ENCODE measurements at regions not wholly inside any gene's neighbourhood (a gene's known extent, or its start where the extent isn't known, plus 50 kb on each side); places are given as distances from the start of the nearest gene placed in this dataset.

GRCh38 chr6:11363881-11364576 is 131.6 kb upstream of the NEDD9 start:
- Histone ChIP-seq H3K4me3 (ENCODE audit: low read depth in 1 of 2, low read length in 2 of 2) (no peak overlapping the region), H3K9me3 (ENCODE audit: low read length) (no peaks in the 10 kb centered on the region), H3K27me3 (ENCODE audit: control insufficient read depth in 1 of 2, insufficient read depth in 2 of 2, low read length in 2 of 2) (no peaks in the 10 kb centered on the region), H3K4me1 (ENCODE audit: insufficient read depth, low read length) (no peaks in the 10 kb centered on the region), H3K9ac (ENCODE audit: low read length) (no peak overlapping the region), H3K27ac (ENCODE audit: low read depth, low read length) (no peak overlapping the region), H3K36me3 (ENCODE audit: insufficient read depth, low read length) (no peaks in the 10 kb centered on the region)

GRCh38 chr6:11362564-11362963 is 130.1 kb upstream of the NEDD9 start:
- H3K36me3 ChIP-seq (ENCODE audit: insufficient read depth, low read length): no peaks in the 10 kb centered on the region
- no peak overlapping the region for H3K9ac ChIP-seq (ENCODE audit: low read length)
- no peaks in the 10 kb centered on the region for H3K9me3 ChIP-seq (ENCODE audit: low read length)
- H3K27me3 ChIP-seq (ENCODE audit: control insufficient read depth in 1 of 2, insufficient read depth in 2 of 2, low read length in 2 of 2): no peaks in the 10 kb centered on the region
- no peak overlapping the region for H3K27ac ChIP-seq (ENCODE audit: low read depth, low read length)
- H3K4me3 ChIP-seq (ENCODE audit: low read depth in 1 of 2, low read length in 2 of 2): no peak overlapping the region
- no peaks in the 10 kb centered on the region for H3K4me1 ChIP-seq (ENCODE audit: insufficient read depth, low read length)

- no peaks in the 10 kb centered on the region for H3K27me3 ChIP-seq (ENCODE audit: control insufficient read depth in 1 of 2, insufficient read depth in 2 of 2, low read length in 2 of 2)
- H3K4me1 ChIP-seq (ENCODE audit: insufficient read depth, low read length): no peaks in the 10 kb centered on the region
- H3K27ac ChIP-seq (ENCODE audit: low read depth, low read length): no peak overlapping the region
- no peak overlapping the region for H3K4me3 ChIP-seq (ENCODE audit: low read depth in 1 of 2, low read length in 2 of 2)
- H3K9ac ChIP-seq (ENCODE audit: low read length): no peak overlapping the region
- H3K36me3 ChIP-seq (ENCODE audit: insufficient read depth, low read length): no peaks in the 10 kb centered on the region
- H3K9me3 ChIP-seq (ENCODE audit: low read length): no peaks in the 10 kb centered on the region
These were observed 126.7 kb upstream of the NEDD9 start for GRCh38 chr6:11358904-11359830.

- H3K27me3 ChIP-seq (ENCODE audit: control insufficient read depth in 1 of 2, insufficient read depth in 2 of 2, low read length in 2 of 2): no peaks in the 10 kb centered on the region
- no peak overlapping the region for H3K9ac ChIP-seq (ENCODE audit: low read length)
- no peak overlapping the region for H3K4me3 ChIP-seq (ENCODE audit: low read depth in 1 of 2, low read length in 2 of 2)
- H3K36me3 ChIP-seq (ENCODE audit: insufficient read depth, low read length): no peaks in the 10 kb centered on the region
- H3K4me1 ChIP-seq (ENCODE audit: insufficient read depth, low read length): no peaks in the 10 kb centered on the region
- H3K27ac ChIP-seq (ENCODE audit: low read depth, low read length): no peak overlapping the region
- no peaks in the 10 kb centered on the region for H3K9me3 ChIP-seq (ENCODE audit: low read length)
These were observed 124.8 kb upstream of the NEDD9 start for GRCh38 chr6:11357285-11357684.

- Histone ChIP-seq H3K4me3 (ENCODE audit: low read depth in 1 of 2, low read length in 2 of 2) (no peak overlapping the region), H3K27ac (ENCODE audit: low read depth, low read length) (no peak overlapping the region), H3K4me1 (ENCODE audit: insufficient read depth, low read length) (no peaks in the 10 kb centered on the region), H3K36me3 (ENCODE audit: insufficient read depth, low read length) (no peaks in the 10 kb centered on the region), H3K9ac (ENCODE audit: low read length) (no peak overlapping the region), H3K27me3 (ENCODE audit: control insufficient read depth in 1 of 2, insufficient read depth in 2 of 2, low read length in 2 of 2) (no peaks in the 10 kb centered on the region), H3K9me3 (ENCODE audit: low read length) (no peaks in the 10 kb centered on the region)
These were observed 124.1 kb upstream of the NEDD9 start for GRCh38 chr6:11356404-11357155.

GRCh38 chr6:11353921-11354389 is 121.5 kb upstream of the NEDD9 start:
- Histone ChIP-seq H3K9me3 (ENCODE audit: low read length) (no peaks in the 10 kb centered on the region), H3K27me3 (ENCODE audit: control insufficient read depth in 1 of 2, insufficient read depth in 2 of 2, low read length in 2 of 2) (no peaks in the 10 kb centered on the region), H3K36me3 (ENCODE audit: insufficient read depth, low read length) (no peaks in the 10 kb centered on the region), H3K9ac (ENCODE audit: low read length) (no peak overlapping the region), H3K4me3 (ENCODE audit: low read depth in 1 of 2, low read length in 2 of 2) (no peak overlapping the region), H3K4me1 (ENCODE audit: insufficient read depth, low read length) (no peaks in the 10 kb centered on the region), H3K27ac (ENCODE audit: low read depth, low read length) (no peak overlapping the region)

- Histone ChIP-seq H3K9me3 (ENCODE audit: low read length) (no peaks in the 10 kb centered on the region), H3K27ac (ENCODE audit: low read depth, low read length) (no peak overlapping the region), H3K36me3 (ENCODE audit: insufficient read depth, low read length) (no peaks in the 10 kb centered on the region), H3K27me3 (ENCODE audit: control insufficient read depth in 1 of 2, insufficient read depth in 2 of 2, low read length in 2 of 2) (no peaks in the 10 kb centered on the region), H3K9ac (ENCODE audit: low read length) (no peak overlapping the region), H3K4me3 (ENCODE audit: low read depth in 1 of 2, low read length in 2 of 2) (no peak overlapping the region), H3K4me1 (ENCODE audit: insufficient read depth, low read length) (no peaks in the 10 kb centered on the region)
These were observed 117.8 kb upstream of the NEDD9 start for GRCh38 chr6:11350294-11350693.

- Histone ChIP-seq H3K9ac (ENCODE audit: low read length) (no peak overlapping the region), H3K9me3 (ENCODE audit: low read length) (no peaks in the 10 kb centered on the region), H3K27me3 (ENCODE audit: control insufficient read depth in 1 of 2, insufficient read depth in 2 of 2, low read length in 2 of 2) (no peaks in the 10 kb centered on the region), H3K36me3 (ENCODE audit: insufficient read depth, low read length) (no peaks in the 10 kb centered on the region), H3K27ac (ENCODE audit: low read depth, low read length) (no peak overlapping the region), H3K4me3 (ENCODE audit: low read depth in 1 of 2, low read length in 2 of 2) (no peak overlapping the region), H3K4me1 (ENCODE audit: insufficient read depth, low read length) (no peaks in the 10 kb centered on the region)
These were observed 117.4 kb upstream of the NEDD9 start for GRCh38 chr6:11349880-11350279.

- Histone ChIP-seq H3K4me1 (ENCODE audit: insufficient read depth, low read length) (no peaks in the 10 kb centered on the region), H3K36me3 (ENCODE audit: insufficient read depth, low read length) (no peaks in the 10 kb centered on the region), H3K4me3 (ENCODE audit: low read depth in 1 of 2, low read length in 2 of 2) (no peak overlapping the region), H3K9me3 (ENCODE audit: low read length) (no peaks in the 10 kb centered on the region), H3K27ac (ENCODE audit: low read depth, low read length) (no peak overlapping the region), H3K27me3 (ENCODE audit: control insufficient read depth in 1 of 2, insufficient read depth in 2 of 2, low read length in 2 of 2) (no peaks in the 10 kb centered on the region), H3K9ac (ENCODE audit: low read length) (no peak overlapping the region)
These were observed 114.0 kb upstream of the NEDD9 start for GRCh38 chr6:11346516-11346915.

- Histone ChIP-seq H3K27ac (ENCODE audit: low read depth, low read length) (no peak overlapping the region), H3K36me3 (ENCODE audit: insufficient read depth, low read length) (no peaks in the 10 kb centered on the region), H3K27me3 (ENCODE audit: control insufficient read depth in 1 of 2, insufficient read depth in 2 of 2, low read length in 2 of 2) (no peaks in the 10 kb centered on the region), H3K9me3 (ENCODE audit: low read length) (no peaks in the 10 kb centered on the region), H3K9ac (ENCODE audit: low read length) (no peak overlapping the region), H3K4me1 (ENCODE audit: insufficient read depth, low read length) (no peaks in the 10 kb centered on the region), H3K4me3 (ENCODE audit: low read depth in 1 of 2, low read length in 2 of 2) (no peak overlapping the region)
These were observed 113.1 kb upstream of the NEDD9 start for GRCh38 chr6:11345536-11345935.

GRCh38 chr6:11343963-11344723 is 111.7 kb upstream of the NEDD9 start:
- Histone ChIP-seq H3K4me3 (ENCODE audit: low read depth in 1 of 2, low read length in 2 of 2) (no peak overlapping the region), H3K4me1 (ENCODE audit: insufficient read depth, low read length) (no peaks in the 10 kb centered on the region), H3K9ac (ENCODE audit: low read length) (no peak overlapping the region), H3K36me3 (ENCODE audit: insufficient read depth, low read length) (no peaks in the 10 kb centered on the region), H3K9me3 (ENCODE audit: low read length) (no peaks in the 10 kb centered on the region), H3K27ac (ENCODE audit: low read depth, low read length) (no peak overlapping the region), H3K27me3 (ENCODE audit: control insufficient read depth in 1 of 2, insufficient read depth in 2 of 2, low read length in 2 of 2) (no peaks in the 10 kb centered on the region)
